Left ventricle myocardium inferior (tissue), 1 donor: ENCODE measurements at regions not wholly inside any gene's neighbourhood (a gene's known extent, or its start where the extent isn't known, plus 50 kb on each side); places are given as distances from the start of the nearest gene placed in this dataset.
"Not testable (repeated sequence)": the region's sequence is repeated elsewhere in the genome, so short reads cannot be mapped to it uniquely, and the experiment has no call there.

Experiments
- DNase-seq: peaks from one replicate; pipeline ENCODE4 v3.0.0-alpha.2; 2020
- H3K27ac ChIP-seq: fragments of 200-600 bp; replicated peaks from 2 replicates; pipeline ENCODE4 v1.8.0; 2021
- H3K27me3 ChIP-seq: fragments of 200-600 bp; 2 replicates; pipeline ENCODE4 v1.8.0; 2021; ENCODE audit warnings: low read depth
- H3K36me3 ChIP-seq: fragments of 200-600 bp; 2 replicates; pipeline ENCODE4 v1.8.0; 2021
- H3K4me1 ChIP-seq: fragments of 200-600 bp; 2 replicates; pipeline ENCODE4 v1.8.0; 2021
- H3K4me3 ChIP-seq: fragments of 200-600 bp; 2 replicates; pipeline ENCODE4 v1.8.0; 2021; ENCODE audit warnings: mild to moderate bottlenecking, moderate library complexity
- H3K9me3 ChIP-seq: fragments of 200-600 bp; replicated peaks from 2 replicates; pipeline ENCODE4 v1.8.0; 2021
- CTCF ChIP-seq: fragments of 200-600 bp; IDR thresholded peaks from 2 replicates; pipeline ENCODE4 v1.8.0; 2021; ENCODE audit warnings: antibody characterized with exemption, mild to moderate bottlenecking, borderline replicate concordance
- intact Hi-C: fragments of 100-400 bp; cut with micrococcal nuclease; formaldehyde crosslinking; loops from one replicate; pipeline ENCODE4 v1.11.0; 2022
- donor health status: DM: no; HTN: yes; CAD: no; lungs with severe emphysema.

- no peak for DNase-seq
- TF ChIP-seq CTCF = no peak
- H3K9me3 ChIP-seq = no peaks in the 10 kb centered on the region
- no peaks in the 10 kb centered on the region for H3K27me3 ChIP-seq
- no peak overlapping the region for H3K4me3 ChIP-seq
- H3K4me1 ChIP-seq = no peaks in the 10 kb centered on the region
- no peak overlapping the region for H3K27ac ChIP-seq
- H3K36me3 ChIP-seq = no peaks in the 10 kb centered on the region
- intact Hi-C loops = no loop called here
Measured at GRCh38 chr9:22815246-22815645, 368.6 kb downstream of the DMRTA1 start.

GRCh38 chr9:22817181-22817580, 370.6 kb downstream of the DMRTA1 start:
- Histone ChIP-seq H3K4me3 (no peak overlapping the region), H3K9me3 (no peaks in the 10 kb centered on the region), H3K4me1 (no peaks in the 10 kb centered on the region), H3K36me3 (no peaks in the 10 kb centered on the region), H3K27me3 (no peaks in the 10 kb centered on the region), H3K27ac (no peak overlapping the region)
- no peak for TF ChIP-seq CTCF
- DNase-seq = no peak
- intact Hi-C loops = no loop called here

GRCh38 chr9:22829236-22829635, 382.6 kb downstream of the DMRTA1 start:
- H3K4me1 ChIP-seq = no peaks in the 10 kb centered on the region
- no peak overlapping the region for H3K27ac ChIP-seq
- H3K4me3 ChIP-seq = no peak overlapping the region
- peaks cover 27% of the 10 kb centered on the region for H3K9me3 ChIP-seq
- H3K36me3 ChIP-seq = no peaks in the 10 kb centered on the region
- DNase-seq = no peak
- intact Hi-C loops = no loop called here
- no peaks in the 10 kb centered on the region for H3K27me3 ChIP-seq
- TF ChIP-seq CTCF = no peak

GRCh38 chr9:22838266-22838665, 391.6 kb downstream of the DMRTA1 start:
- Histone ChIP-seq H3K4me3 (no peak overlapping the region), H3K4me1 (no peaks in the 10 kb centered on the region), H3K27ac (no peak overlapping the region), H3K36me3 (no peaks in the 10 kb centered on the region), H3K27me3 (no peaks in the 10 kb centered on the region), H3K9me3 (peaks cover 11% of the 10 kb centered on the region)
- TF ChIP-seq CTCF = no peak
- intact Hi-C loops = no loop called here
- no peak for DNase-seq

- DNase-seq = no peak
- no peak for TF ChIP-seq CTCF
- no peaks in the 10 kb centered on the region for H3K4me1 ChIP-seq
- peaks cover 25% of the 10 kb centered on the region for H3K9me3 ChIP-seq
- intact Hi-C loops = no loop called here
- no peak overlapping the region for H3K4me3 ChIP-seq
- no peak overlapping the region for H3K27ac ChIP-seq
- no peaks in the 10 kb centered on the region for H3K36me3 ChIP-seq
- no peaks in the 10 kb centered on the region for H3K27me3 ChIP-seq
Measured at GRCh38 chr9:22840641-22841040, 394.0 kb downstream of the DMRTA1 start.

- H3K36me3 ChIP-seq, DNase-seq, H3K27me3 ChIP-seq, H3K4me3 ChIP-seq, H3K4me1 ChIP-seq, H3K27ac ChIP-seq, intact Hi-C loops: not testable (repeated sequence)
- H3K9me3 ChIP-seq = peaks cover 47% of the 10 kb centered on the region
Measured at GRCh38 chr9:22845243-22845642, 398.6 kb downstream of the DMRTA1 start.
